Omental fat pad (tissue), 3 donors: ENCODE measurements at regions not wholly inside any gene's neighbourhood (a gene's known extent, or its start where the extent isn't known, plus 50 kb on each side); places are given as distances from the start of the nearest gene placed in this dataset.

Source experiments
- ATAC-seq: fragments of 150-250 bp; one replicate; pipeline ENCODE4 v1.9.1; 2016; ENCODE audit warnings: mild to moderate bottlenecking, moderate library complexity; ENCODE audit not compliant: low FRiP score
- DNase-seq: peaks from one replicate; pipeline ENCODE4 v3.0.0-alpha.2; 2019; ENCODE audit warnings: low spot score
- CTCF ChIP-seq, 3 donors: fragments of 450-650 bp; IDR thresholded peaks; one replicate each; pipeline ENCODE4 v1.5.1; 2016 to 2017; ENCODE audit warnings: antibody characterized with exemption in 3 of 3, mild to moderate bottlenecking in 3 of 3, moderate library complexity in 2 of 3

GRCh38 chr21:23524685-23525084 is 2082.6 kb downstream of the MRPL39 start:
- ATAC-seq (no peak), DNase-seq (no peak)
- no peak for TF ChIP-seq CTCF (IDR thresholded peaks at IDR 0.05)

- DNase-seq (no peak), ATAC-seq (no peak)
- TF ChIP-seq CTCF (IDR thresholded peaks at IDR 0.05) = no peak
Measured at GRCh38 chr21:23522751-23523150, 2084.5 kb downstream of the MRPL39 start.

DNA sequence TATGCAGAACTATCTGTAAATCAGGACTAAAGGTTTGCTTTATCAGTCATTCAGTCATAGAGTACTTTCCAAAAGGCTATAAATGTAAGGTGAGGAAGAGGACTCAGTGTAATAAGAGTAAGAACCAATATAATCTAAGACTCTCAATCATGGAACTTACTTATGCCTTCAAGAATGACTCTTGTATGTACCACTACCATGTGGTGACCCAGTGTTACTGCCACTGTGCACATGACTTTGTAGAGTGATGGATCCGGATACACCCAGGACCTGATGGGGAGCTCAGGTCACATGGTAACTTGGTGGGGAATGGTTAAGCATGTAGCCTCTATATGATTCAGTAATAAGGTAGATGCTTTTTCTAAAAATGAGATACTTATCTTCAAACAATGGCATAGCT is 2099.8 kb downstream of the MRPL39 start:
- ATAC-seq = no peak
- TF ChIP-seq CTCF (IDR thresholded peaks at IDR 0.05) = no peak
- DNase-seq = no peak

DNA sequence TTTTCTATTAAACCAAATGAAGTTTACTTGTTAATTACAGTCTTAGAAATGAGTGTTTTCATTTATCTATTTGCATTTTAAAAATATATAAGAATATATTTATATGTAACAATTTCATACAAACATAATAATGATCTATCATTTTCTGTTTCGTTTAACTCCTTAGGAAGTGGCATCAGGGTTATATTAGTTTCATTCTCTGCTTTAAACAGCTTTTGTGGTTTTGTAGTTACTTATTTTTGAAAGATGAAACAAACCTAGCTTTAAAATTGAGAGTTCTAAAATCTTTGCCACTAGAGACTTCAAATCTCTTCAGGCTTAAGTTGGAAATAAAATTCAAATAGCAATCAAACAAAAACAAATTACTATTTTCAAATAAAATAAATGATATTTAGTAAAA is 2110.6 kb downstream of the MRPL39 start:
- no peak for ATAC-seq
- DNase-seq = no peak
- no peak for TF ChIP-seq CTCF (IDR thresholded peaks at IDR 0.05)

DNA sequence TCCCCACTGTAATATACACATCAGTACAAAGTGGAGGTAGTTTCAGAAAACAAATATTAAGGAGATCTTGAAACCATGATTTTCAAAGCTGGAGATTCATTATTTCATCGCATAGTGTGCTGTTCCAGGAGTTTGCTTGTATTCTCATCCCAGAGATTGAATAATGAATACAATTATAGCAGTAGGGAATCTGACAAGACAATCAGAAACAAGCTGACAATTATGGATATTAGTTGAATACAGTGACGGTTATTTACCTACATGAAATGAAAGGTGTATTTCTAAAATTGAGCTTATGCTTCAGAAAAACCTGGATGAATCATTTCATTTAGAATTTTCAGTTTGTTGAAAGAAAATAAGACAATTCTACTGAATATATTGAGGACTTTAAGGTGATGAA is 2119.0 kb downstream of the MRPL39 start:
- no peak for TF ChIP-seq CTCF (IDR thresholded peaks at IDR 0.05)
- DNase-seq = no peak
- no peak for ATAC-seq

- ATAC-seq (no peak), DNase-seq (no peak)
- TF ChIP-seq CTCF (IDR thresholded peaks at IDR 0.05) = no peak
Measured at GRCh38 chr21:23480591-23481270, 2126.6 kb downstream of the MRPL39 start.

GRCh38 chr21:23478381-23478780 is 2128.9 kb downstream of the MRPL39 start:
- no peak for DNase-seq
- TF ChIP-seq CTCF (IDR thresholded peaks at IDR 0.05) = no peak
- ATAC-seq = no peak
